Caco-2 (cell line): ENCODE measurements at regions not wholly inside any gene's neighbourhood (a gene's known extent, or its start where the extent isn't known, plus 50 kb on each side); places are given as distances from the start of the nearest gene placed in this dataset.

ENCODE experiments used
- BruUV-seq: library from RNA; stranded (reverse); fragments of 400-500 nt; replicated peaks from 2 replicates; lab custom pipeline; 2021; lab: Mats Ljungman, UMichigan
- CTCF ChIA-PET: fragments of 300-600 bp; sonication (Branson Sonifier 250); formaldehyde crosslinking; loops from one replicate; lab custom pipeline; 2022; ENCODE audit warnings: antibody characterized with exemption; lab: Charles Lee
- POLR2A ChIA-PET: fragments of 300-600 bp; sonication (Branson Sonifier 250); formaldehyde crosslinking; loops from one replicate; lab custom pipeline; 2022; ENCODE audit warnings: antibody characterized with exemption; lab: Charles Lee
- DNase-seq, 2 experiments: peaks; one replicate each; pipeline versions ENCODE4 v3.0.0 to v3.0.0-alpha.2; 2020 to 2022
- H3K27me3 ChIP-seq: replicated peaks from 2 replicates; pipeline ENCODE4 v1.6.0; 2011; ENCODE audit warnings: low read length; ENCODE audit not compliant: control insufficient read depth, insufficient read depth
- H3K36me3 ChIP-seq: 2 replicates; pipeline ENCODE4 v1.5.1; 2011; ENCODE audit warnings: low read length; ENCODE audit not compliant: control insufficient read depth, insufficient read depth
- H3K4me1 ChIP-seq: fragments of 250-450 bp; sonication (Bioruptor Pico); 2 replicates; pipeline ENCODE4 v1.5.1; 2020; ENCODE audit warnings: mild to moderate bottlenecking
- H3K4me3 ChIP-seq: 2 replicates; pipeline ENCODE4 v1.5.1; 2011; ENCODE audit warnings: low read depth, mild to moderate bottlenecking, control low read depth, low read length
- H3K9me3 ChIP-seq: fragments of 250-450 bp; sonication (Bioruptor Pico); 2 replicates; pipeline ENCODE4 v1.5.1; 2020; ENCODE audit warnings: mild to moderate bottlenecking, moderate library complexity
- H3K27ac Mint-ChIP-seq: one replicate; pipeline ENCODE4 v1.8.0; 2022; ENCODE audit warnings: mixed read lengths; ENCODE audit not compliant: unreplicated experiment
- H3K27me3 Mint-ChIP-seq: one replicate; pipeline ENCODE4 v1.8.0; 2022; ENCODE audit warnings: mixed read lengths; ENCODE audit not compliant: insufficient read depth, unreplicated experiment
- H3K36me3 Mint-ChIP-seq: one replicate; pipeline ENCODE4 v1.8.0; 2022; ENCODE audit warnings: mild to moderate bottlenecking, mixed read lengths; ENCODE audit not compliant: insufficient read depth, unreplicated experiment
- H3K4me1 Mint-ChIP-seq: one replicate; pipeline ENCODE4 v1.8.0; 2022; ENCODE audit warnings: low read depth, mixed read lengths; ENCODE audit not compliant: unreplicated experiment
- H3K4me3 Mint-ChIP-seq: one replicate; pipeline ENCODE4 v1.8.0; 2022; ENCODE audit warnings: mild to moderate bottlenecking, moderate library complexity, mixed read lengths; ENCODE audit not compliant: unreplicated experiment
- H3K9me3 Mint-ChIP-seq: one replicate; pipeline ENCODE4 v1.8.0; 2022; ENCODE audit warnings: mixed read lengths; ENCODE audit not compliant: unreplicated experiment
- CTCF ChIP-seq, 2 experiments: fragments of 200-600 bp in 1 of 2; IDR thresholded peaks; 1 replicate in 1 of 2; 2 replicates in 1 of 2; pipeline versions ENCODE4 v1.5.1 to v1.8.0; 2011 to 2022; ENCODE audit warnings: antibody characterized with exemption in 1 of 2, control low read depth in 1 of 2, inconsistent platforms in 1 of 2, low read depth in 1 of 2, low read length in 1 of 2, mild to moderate bottlenecking in 1 of 2, moderate library complexity in 1 of 2; ENCODE audit not compliant: insufficient read depth in 1 of 2, severe bottlenecking in 1 of 2, unreplicated experiment in 1 of 2
- intact Hi-C: fragments of 100-400 bp; cut with micrococcal nuclease; formaldehyde crosslinking; loops from one replicate; pipeline ENCODE4 v1.10.0; 2022; ENCODE audit not compliant: unreplicated experiment

- Histone ChIP-seq H3K4me1 (no peaks in the 10 kb centered on the region), H3K9me3 (no peaks in the 10 kb centered on the region), H3K27me3 (no peaks in the 10 kb centered on the region), H3K4me3 (no peak overlapping the region), H3K36me3 (no peaks in the 10 kb centered on the region)
- Mint-ChIP-seq H3K36me3 (no peaks in the 10 kb centered on the region), H3K27ac (no peak overlapping the region), H3K4me1 (no peaks in the 10 kb centered on the region), H3K4me3 (no peak overlapping the region), H3K9me3 (no peaks in the 10 kb centered on the region), H3K27me3 (peaks cover 18% of the 10 kb centered on the region)
- DNase-seq, result no peak
- POLR2A ChIA-PET, result no interaction called here
- intact Hi-C loops, result no loop called here
- no peak for TF ChIP-seq CTCF (IDR thresholded peaks at IDR 0.05; ENCODE audit: insufficient read depth in 1 of 2, low read depth in 1 of 2, low read length in 1 of 2, severe bottlenecking in 1 of 2, unreplicated experiment in 1 of 2)
- CTCF ChIA-PET, result no interaction called here
- BruUV-seq, result no TSS peak
These were observed 70.9 kb upstream of the ARNT2 start for GRCh38 chr15:80333261-80333660.

GRCh38 chr15:80334521-80334920, 69.7 kb upstream of the ARNT2 start:
- intact Hi-C loops, result no loop called here
- no peak overlapping the region for H3K4me3 ChIP-seq
- POLR2A ChIA-PET, result no interaction called here
- H3K4me1 ChIP-seq, result no peaks in the 10 kb centered on the region
- Mint-ChIP-seq H3K27me3 (peaks cover 15% of the 10 kb centered on the region), H3K36me3 (no peaks in the 10 kb centered on the region), H3K9me3 (no peaks in the 10 kb centered on the region), H3K27ac (no peak overlapping the region), H3K4me1 (no peaks in the 10 kb centered on the region), H3K4me3 (no peak overlapping the region)
- no peaks in the 10 kb centered on the region for H3K27me3 ChIP-seq
- H3K9me3 ChIP-seq, result no peaks in the 10 kb centered on the region
- no peak for DNase-seq
- no peak for TF ChIP-seq CTCF (IDR thresholded peaks at IDR 0.05; ENCODE audit: insufficient read depth in 1 of 2, low read depth in 1 of 2, low read length in 1 of 2, severe bottlenecking in 1 of 2, unreplicated experiment in 1 of 2)
- CTCF ChIA-PET, result no interaction called here
- BruUV-seq, result no TSS peak
- no peaks in the 10 kb centered on the region for H3K36me3 ChIP-seq

- Histone ChIP-seq H3K9me3 (no peaks in the 10 kb centered on the region), H3K4me3 (no peak overlapping the region), H3K27me3 (no peaks in the 10 kb centered on the region), H3K4me1 (no peaks in the 10 kb centered on the region), H3K36me3 (no peaks in the 10 kb centered on the region)
- Mint-ChIP-seq H3K27me3 (peaks cover 38% of the 10 kb centered on the region), H3K27ac (no peak overlapping the region), H3K36me3 (no peaks in the 10 kb centered on the region), H3K9me3 (no peaks in the 10 kb centered on the region), H3K4me3 (no peak overlapping the region), H3K4me1 (no peaks in the 10 kb centered on the region)
- no peak for TF ChIP-seq CTCF (IDR thresholded peaks at IDR 0.05; ENCODE audit: insufficient read depth in 1 of 2, low read depth in 1 of 2, low read length in 1 of 2, severe bottlenecking in 1 of 2, unreplicated experiment in 1 of 2)
- intact Hi-C loops, result no loop called here
- no TSS peak for BruUV-seq
- no peak for DNase-seq
- CTCF ChIA-PET, result no interaction called here
- POLR2A ChIA-PET, result no interaction called here
These were observed 64.6 kb upstream of the ARNT2 start for GRCh38 chr15:80339601-80340000.
